GM12878 (cell line): ENCODE measurements at regions not wholly inside any gene's neighbourhood (a gene's known extent, or its start where the extent isn't known, plus 50 kb on each side); places are given as distances from the start of the nearest gene placed in this dataset.

Source experiments
- ATAC-seq: fragments of 200-7000 bp; cut with Tn5 transposase; 3 replicates; pipeline ENCODE4 v1.9.1; 2020; ENCODE audit warnings: mild to moderate bottlenecking, moderate library complexity
- BruUV-seq: library from RNA; stranded (reverse); fragments of 400-500 nt; replicated peaks from 2 replicates; lab custom pipeline; 2021; lab: Mats Ljungman, UMichigan
- CTCF ChIA-PET: fragments of 300-600 bp; sonication (Branson Sonifier 250); formaldehyde crosslinking; extraction: SDS; loops from one replicate; lab custom pipeline; 2021; ENCODE audit warnings: inconsistent platforms; lab: Yijun Ruan, JAX
- POLR2A ChIA-PET: fragments of 350-600 bp; formaldehyde crosslinking; extraction: SDS; loops from one replicate; lab custom pipeline; 2021; ENCODE audit warnings: inconsistent platforms; lab: Charles Lee
- RAD21 ChIA-PET: fragments of 300-600 bp; sonication (Branson Sonifier 250); formaldehyde crosslinking; loops from one replicate; lab custom pipeline; 2023; ENCODE audit warnings: antibody characterized with exemption; ENCODE audit not compliant: unreplicated experiment; lab: Charles Lee
- SMC1A ChIA-PET: fragments of 300-600 bp; sonication (Branson Sonifier 250); formaldehyde crosslinking; loops from one replicate; lab custom pipeline; 2023; ENCODE audit not compliant: unreplicated experiment, uncharacterized antibody; lab: Charles Lee
- DNase-seq: peaks from one replicate; pipeline ENCODE4 v3.0.0-alpha.2; 2011; ENCODE audit warnings: low read depth, low spot score
- FAIRE-seq: peaks from 3 replicates; lab custom pipeline; 2011; peaks lifted over from hg19 to GRCh38; lab: Jason Lieb, UNC
- H2AFZ ChIP-seq: 2 replicates; pipeline ENCODE4 v1.6.0; 2011; ENCODE audit warnings: low read depth, low read length, control low read depth; ENCODE audit not compliant: control insufficient read depth
- H3K27ac ChIP-seq: 2 replicates; pipeline ENCODE4 v1.5.1; 2011; ENCODE audit warnings: control low read depth; ENCODE audit not compliant: control insufficient read depth, insufficient read depth
- H3K27me3 ChIP-seq, 2 experiments: replicated peaks in 1 of 2; 2 replicates each; pipeline versions ENCODE4 v1.6.0 to v1.6.1; 2011; ENCODE audit warnings: low read length in 1 of 2; ENCODE audit not compliant: control insufficient read depth in 2 of 2, insufficient read depth in 2 of 2
- H3K36me3 ChIP-seq, 2 experiments: 2 replicates each; pipeline ENCODE4 v1.5.1; 2011; ENCODE audit warnings: low read length in 1 of 2; ENCODE audit not compliant: control insufficient read depth in 2 of 2, insufficient read depth in 2 of 2
- H3K4me1 ChIP-seq: 2 replicates; pipeline ENCODE4 v1.6.1; 2011; ENCODE audit warnings: mild to moderate bottlenecking, low read length, moderate library complexity, mixed read lengths; ENCODE audit not compliant: control insufficient read depth, insufficient read depth
- H3K4me2 ChIP-seq: 2 replicates; pipeline ENCODE4 v1.6.0; 2011; ENCODE audit warnings: control low read depth; ENCODE audit not compliant: control insufficient read depth, insufficient read depth
- H3K4me3 ChIP-seq: fragments of 200-600 bp; sonication (generic); 2 replicates; pipeline ENCODE4 v1.5.1; 2016
- H3K79me2 ChIP-seq: 2 replicates; pipeline ENCODE4 v1.6.0; 2011; ENCODE audit warnings: low read length; ENCODE audit not compliant: control insufficient read depth, insufficient read depth
- H3K9ac ChIP-seq: 2 replicates; pipeline ENCODE4 v1.8.0; 2011; ENCODE audit warnings: low read length, control low read depth, mixed read lengths; ENCODE audit not compliant: control insufficient read depth, insufficient read depth
- H3K9me3 ChIP-seq: replicated peaks from 3 replicates; pipeline ENCODE4 v1.5.1; 2011; ENCODE audit warnings: mild to moderate bottlenecking, low read length; ENCODE audit not compliant: control insufficient read depth, insufficient read depth
- H4K20me1 ChIP-seq: 2 replicates; pipeline ENCODE4 v1.6.0; 2011; ENCODE audit not compliant: control insufficient read depth, insufficient read depth
- BACH1 ChIP-seq: fragments of 450-650 bp; IDR thresholded peaks from 2 replicates; pipeline ENCODE4 v1.6.1; 2017; ENCODE audit warnings: mild to moderate bottlenecking, borderline replicate concordance
- BCL11A ChIP-seq: IDR thresholded peaks from 2 replicates; pipeline ENCODE4 v1.6.1; 2011; ENCODE audit warnings: low read depth, low read length
- CEBPZ ChIP-seq: fragments of 150-350 bp; IDR thresholded peaks from 2 replicates; pipeline ENCODE4 v1.6.1; 2016; ENCODE audit warnings: low read depth, low read length
- EP300 ChIP-seq, 2 experiments: fragments of 150-350 bp in 1 of 2; IDR thresholded peaks; 2 replicates each; pipeline ENCODE4 v1.6.1; 2011 to 2012; ENCODE audit warnings: low read depth in 2 of 2, low read length in 2 of 2, borderline replicate concordance in 1 of 2, improper control_type of control experiment in 1 of 2, inconsistent platforms in 1 of 2; ENCODE audit not compliant: control insufficient read depth in 1 of 2
- HSF1 ChIP-seq: fragments of 150-350 bp; IDR thresholded peaks from 2 replicates; pipeline ENCODE4 v1.6.1; 2014; ENCODE audit warnings: mild to moderate bottlenecking, low read depth, low read length
- MTA2 ChIP-seq: fragments of 450-650 bp; IDR thresholded peaks from 2 replicates; pipeline ENCODE4 v1.6.1; 2016; ENCODE audit warnings: low read depth, mild to moderate bottlenecking, moderate library complexity
- NKRF ChIP-seq: fragments of 450-650 bp; conservative IDR thresholded peaks from 2 replicates; pipeline ENCODE4 v1.6.1; 2017; ENCODE audit warnings: mild to moderate bottlenecking, moderate library complexity
- RB1 ChIP-seq: fragments of 450-650 bp; formaldehyde crosslinking; IDR thresholded peaks from 2 replicates; pipeline ENCODE4 v1.6.1; 2017; ENCODE audit warnings: mild to moderate bottlenecking, borderline replicate concordance
- RCOR1 ChIP-seq: conservative IDR thresholded peaks from 2 replicates; pipeline ENCODE4 v1.6.1; 2012; ENCODE audit warnings: low read depth, low read length, improper control_type of control experiment
- RELA ChIP-seq: fragments of 450-650 bp; IDR thresholded peaks from 2 replicates; pipeline ENCODE4 v1.8.0; 2014; ENCODE audit warnings: borderline replicate concordance; ENCODE audit not compliant: partially characterized antibody
- WGBS: methylation state at CpG from one replicate; pipeline ENCODE4 v1.1.6; 2016; ENCODE audit warnings: low lambda C conversion rate; ENCODE audit not compliant: insufficient replicate concordance, insufficient coverage; ENCODE audit errors: missing lambda C conversion rate; 5-methylcytosine and 5-hydroxymethylcytosine counted together
- in situ Hi-C: fragments of 300-500 bp; cut with MboI; formaldehyde crosslinking; loops from 9 replicates; pipeline ENCODE4 v1.14.3; 2018; ENCODE audit warnings: mixed read lengths
- intact Hi-C: fragments of 100-400 bp; cut with micrococcal nuclease; formaldehyde crosslinking; loops from one replicate; pipeline ENCODE4 v1.14.2; 2022; ENCODE audit not compliant: unreplicated experiment

GRCh38 chr12:87320724-87321123, 708.5 kb downstream of the C12orf50 start:
- no peak for DNase-seq
- ChIA-PET RAD21 (no interaction called here), POLR2A (no interaction called here)
- ATAC-seq: no peak
- no peak overlapping the region for H3K9ac ChIP-seq
- no peak overlapping the region for H3K27ac ChIP-seq
- no peak for TF ChIP-seq RELA
- no peak for TF ChIP-seq EP300 (IDR thresholded peaks at IDR 0.05; ENCODE audit: borderline replicate concordance in 1 of 2, control insufficient read depth in 1 of 2, low read depth in 2 of 2, low read length in 2 of 2)
- no peak for TF ChIP-seq BACH1
- TF ChIP-seq, all 136 proteins: peak for 0
- SMC1A ChIA-PET: interaction anchor here (1.4 kb wide), 1 partner anchor 15 kb away, joined by 3 read pairs; no protein-coding TSS in a partner anchor
- FAIRE-seq: no peak
- Histone ChIP-seq H3K4me1 (no peaks in the 10 kb centered on the region), H4K20me1 (no peaks in the 10 kb centered on the region), H3K27me3 (no peaks in the 10 kb centered on the region), H3K79me2 (no peaks in the 10 kb centered on the region), H3K4me3 (no peak overlapping the region), H3K36me3 (no peaks in the 10 kb centered on the region), H3K4me2 (no peak overlapping the region), H2AFZ (no peak overlapping the region), H3K9me3 (no peaks in the 10 kb centered on the region)
- CTCF ChIA-PET: no interaction called here
- in situ Hi-C loops (no loop called here), intact Hi-C loops (loop anchor here (2.0 kb wide), 1 partner anchor 26 kb away; no protein-coding TSS in a partner anchor)
- no TSS peak for BruUV-seq

GRCh38 chr12:87317302-87317701, 711.9 kb downstream of the C12orf50 start:
- no peak overlapping the region for H3K4me3 ChIP-seq
- H3K4me1 ChIP-seq: no peaks in the 10 kb centered on the region
- ChIA-PET RAD21 (no interaction called here), POLR2A (interaction anchor here (0.7 kb wide), 1 partner anchor 29 kb away, joined by 5 read pairs; no protein-coding TSS in a partner anchor), CTCF (no interaction called here), SMC1A (no interaction called here)
- H3K79me2 ChIP-seq: no peaks in the 10 kb centered on the region
- H3K27me3 ChIP-seq: no peaks in the 10 kb centered on the region
- no peak overlapping the region for H3K27ac ChIP-seq
- H2AFZ ChIP-seq: no peak overlapping the region
- H3K4me2 ChIP-seq: no peak overlapping the region
- FAIRE-seq (no peak), DNase-seq (no peak), ATAC-seq (no peak)
- in situ Hi-C loops: no loop called here
- H3K36me3 ChIP-seq: no peaks in the 10 kb centered on the region
- BruUV-seq: no TSS peak
- intact Hi-C loops: no loop called here
- 22% methylated on average over 4 of the region's 4 CpGs for whole genome bisulfite sequencing
- H3K9ac ChIP-seq: no peak overlapping the region
- H4K20me1 ChIP-seq: no peaks in the 10 kb centered on the region
- no peaks in the 10 kb centered on the region for H3K9me3 ChIP-seq
- no peak for TF ChIP-seq CEBPZ
- no peak for TF ChIP-seq HSF1
- no peak for TF ChIP-seq MTA2
- TF ChIP-seq RELA: no peak
- no peak for TF ChIP-seq RCOR1
- TF ChIP-seq RB1: no peak
- TF ChIP-seq NKRF: no peak
- TF ChIP-seq BCL11A: no peak
